ENCODE measurements at regions not wholly inside any gene's neighbourhood (a gene's known extent, or its start where the extent isn't known, plus 50 kb on each side); places are given as distances from the start of the nearest gene placed in this dataset.

DNA sequence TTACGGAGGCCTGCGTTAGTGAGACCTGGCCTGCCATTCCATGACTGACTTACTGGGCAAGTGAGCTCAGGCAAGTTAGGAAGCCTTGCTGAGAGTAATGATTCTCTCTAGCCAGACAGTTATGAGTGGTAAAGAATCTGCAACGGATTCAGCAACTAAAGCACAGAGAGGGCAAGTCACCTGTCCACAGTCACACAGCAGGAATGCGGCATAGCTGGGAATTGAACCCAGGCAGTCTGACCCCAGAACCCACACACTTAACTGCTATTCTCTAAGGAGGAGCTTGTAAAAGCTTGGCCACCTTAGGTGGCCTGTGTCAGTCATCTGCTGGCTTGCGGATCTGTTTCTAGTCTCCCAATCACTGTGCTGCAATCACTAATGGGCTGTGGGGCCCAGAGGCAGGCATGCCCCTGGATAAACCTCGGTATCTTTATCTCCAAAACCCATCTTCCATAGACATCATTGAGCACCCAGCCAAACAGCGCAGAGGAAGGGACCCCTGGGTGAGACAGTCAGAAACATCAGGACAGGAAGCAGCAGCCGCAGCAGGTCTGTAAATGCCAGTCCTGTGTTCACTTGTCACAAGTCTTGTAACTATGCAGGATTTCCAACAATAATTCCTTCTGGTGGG lies 215.9 kb upstream of the KCNG1 start:
- Histone ChIP-seq H3K36me3 (ENCODE audit: control insufficient read depth in 2 of 2, insufficient read depth in 2 of 2, low read length in 2 of 2) (no peaks in the 10 kb centered on the region), H3K4me3 (ENCODE audit: low read length in 2 of 2) (no peak overlapping the region), H3K9ac (ENCODE audit: low read length in 2 of 2) (no peak overlapping the region), H3K9me3 (ENCODE audit: control insufficient read depth in 2 of 2, low read length in 2 of 2) (peaks cover 7 to 12% of the 10 kb centered on the region in 2 donors), H3K4me1 (ENCODE audit: control insufficient read depth, insufficient read depth, low read length) (peaks cover 8% of the 10 kb centered on the region), H3K27ac (ENCODE audit: low read length) (no peak overlapping the region), H3K27me3 (ENCODE audit: control insufficient read depth in 1 of 2, insufficient read depth in 2 of 2, low read length in 2 of 2) (no peaks in the 10 kb centered on the region)

DNA sequence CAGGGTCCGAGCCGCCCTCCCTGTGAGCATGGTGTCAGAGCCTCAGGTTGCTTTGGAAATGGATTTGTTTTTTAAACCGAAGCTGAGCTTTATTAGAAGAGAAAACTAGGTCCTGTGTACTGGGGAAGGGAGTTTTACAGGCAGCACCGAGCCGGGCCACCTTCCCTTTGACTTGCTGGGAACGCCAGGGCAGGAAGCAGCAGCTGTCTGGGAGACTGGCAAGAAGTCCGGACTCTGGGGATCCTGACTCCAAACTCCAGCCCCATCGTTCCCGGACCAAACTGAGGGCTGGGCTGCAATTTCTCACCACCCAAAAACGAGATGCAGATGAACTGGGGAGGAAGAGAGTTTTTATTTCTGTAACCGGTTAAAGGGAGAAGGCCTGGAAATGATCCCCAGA lies 214.9 kb upstream of the KCNG1 start:
- H3K27ac ChIP-seq (ENCODE audit: low read length), result no peak overlapping the region
- peaks cover 7 to 9% of the 10 kb centered on the region in 2 donors for H3K9me3 ChIP-seq (ENCODE audit: control insufficient read depth in 2 of 2, low read length in 2 of 2)
- no peak overlapping the region for H3K4me3 ChIP-seq (ENCODE audit: low read length in 2 of 2)
- H3K36me3 ChIP-seq (ENCODE audit: control insufficient read depth in 2 of 2, insufficient read depth in 2 of 2, low read length in 2 of 2), result no peaks in the 10 kb centered on the region
- H3K9ac ChIP-seq (ENCODE audit: low read length in 2 of 2), result no peak overlapping the region
- no peaks in the 10 kb centered on the region for H3K27me3 ChIP-seq (ENCODE audit: control insufficient read depth in 1 of 2, insufficient read depth in 2 of 2, low read length in 2 of 2)
- H3K4me1 ChIP-seq (ENCODE audit: control insufficient read depth, insufficient read depth, low read length), result peaks cover 8% of the 10 kb centered on the region

DNA sequence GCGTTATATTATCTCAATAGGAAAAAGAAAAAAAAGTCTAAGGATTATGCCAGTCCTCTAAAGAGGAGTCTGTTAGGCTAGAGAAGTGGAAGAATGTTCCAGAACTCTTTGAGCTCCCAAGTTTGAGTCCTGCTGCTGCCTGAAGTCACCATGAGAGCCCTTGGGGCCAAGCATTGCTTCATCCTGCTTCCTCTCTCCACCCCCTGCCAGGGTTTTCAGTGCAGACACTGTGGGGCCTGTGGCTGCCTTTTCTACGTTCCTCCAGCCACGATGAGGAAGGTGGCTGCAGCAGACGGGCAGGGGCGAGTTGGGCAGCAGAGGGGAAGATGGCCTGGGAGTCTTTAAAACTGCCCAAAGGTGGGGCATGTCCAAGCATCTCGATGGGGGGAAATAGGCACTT lies 214.4 kb upstream of the KCNG1 start:
- Histone ChIP-seq H3K4me3 (ENCODE audit: low read length in 2 of 2) (no peak overlapping the region), H3K9me3 (ENCODE audit: control insufficient read depth in 2 of 2, low read length in 2 of 2) (peaks cover 6 to 7% of the 10 kb centered on the region in 2 donors), H3K9ac (ENCODE audit: low read length in 2 of 2) (no peak overlapping the region), H3K4me1 (ENCODE audit: control insufficient read depth, insufficient read depth, low read length) (peaks cover 8% of the 10 kb centered on the region), H3K27ac (ENCODE audit: low read length) (peak overlapping the region; percentile 24), H3K27me3 (ENCODE audit: control insufficient read depth in 1 of 2, insufficient read depth in 2 of 2, low read length in 2 of 2) (no peaks in the 10 kb centered on the region), H3K36me3 (ENCODE audit: control insufficient read depth in 2 of 2, insufficient read depth in 2 of 2, low read length in 2 of 2) (no peaks in the 10 kb centered on the region)

DNA sequence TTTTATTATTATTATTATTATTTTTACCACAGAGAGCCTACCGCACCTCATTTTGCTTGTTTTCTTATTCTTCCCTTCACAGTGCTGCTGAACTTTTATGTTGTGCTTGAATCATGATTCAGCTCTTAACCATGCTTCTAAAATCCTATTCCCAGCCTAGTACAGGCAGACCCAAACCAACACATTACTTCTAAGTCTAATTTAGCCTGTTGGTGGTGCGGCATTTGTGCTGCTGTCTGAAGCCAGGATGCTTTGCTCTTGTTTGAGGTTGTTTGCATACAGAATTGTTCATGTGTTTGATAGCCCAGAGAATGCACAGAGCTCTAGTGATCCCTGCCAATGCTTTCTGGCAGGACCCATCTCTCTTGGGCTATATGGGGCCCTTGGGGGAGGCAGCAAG lies 213.5 kb upstream of the KCNG1 start:
- Histone ChIP-seq H3K4me1 (ENCODE audit: control insufficient read depth, insufficient read depth, low read length) (peaks cover 8% of the 10 kb centered on the region), H3K27ac (ENCODE audit: low read length) (peak overlapping the region; percentile 24), H3K9me3 (ENCODE audit: control insufficient read depth in 2 of 2, low read length in 2 of 2) (peaks cover 0 to 3% of the 10 kb centered on the region in 2 donors), H3K36me3 (ENCODE audit: control insufficient read depth in 2 of 2, insufficient read depth in 2 of 2, low read length in 2 of 2) (no peaks in the 10 kb centered on the region), H3K4me3 (ENCODE audit: low read length in 2 of 2) (no peak overlapping the region), H3K9ac (ENCODE audit: low read length in 2 of 2) (no peak overlapping the region), H3K27me3 (ENCODE audit: control insufficient read depth in 1 of 2, insufficient read depth in 2 of 2, low read length in 2 of 2) (no peaks in the 10 kb centered on the region)

DNA sequence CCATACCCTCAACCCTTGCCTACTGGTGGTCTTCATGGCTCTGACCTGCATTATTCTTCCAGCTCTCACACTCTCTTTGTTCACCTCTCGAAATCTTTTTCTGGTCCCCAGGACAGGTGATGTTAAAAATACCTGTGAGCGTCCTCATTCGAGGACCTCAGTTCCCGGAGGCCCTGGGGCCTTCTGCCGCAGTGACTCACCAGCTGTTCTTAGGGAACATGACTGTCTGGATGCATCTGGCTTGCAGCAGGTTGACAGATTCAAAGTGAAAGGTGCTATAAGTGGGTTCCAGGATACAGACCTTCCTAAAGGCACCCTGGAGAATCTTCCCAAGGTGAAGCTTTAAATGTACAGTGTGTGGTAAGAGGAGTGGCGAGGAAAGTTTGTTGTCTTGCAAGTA lies 210.4 kb upstream of the KCNG1 start:
- no peaks in the 10 kb centered on the region for H3K27me3 ChIP-seq (ENCODE audit: control insufficient read depth in 1 of 2, insufficient read depth in 2 of 2, low read length in 2 of 2)
- H3K36me3 ChIP-seq (ENCODE audit: control insufficient read depth in 2 of 2, insufficient read depth in 2 of 2, low read length in 2 of 2), result no peaks in the 10 kb centered on the region

DNA sequence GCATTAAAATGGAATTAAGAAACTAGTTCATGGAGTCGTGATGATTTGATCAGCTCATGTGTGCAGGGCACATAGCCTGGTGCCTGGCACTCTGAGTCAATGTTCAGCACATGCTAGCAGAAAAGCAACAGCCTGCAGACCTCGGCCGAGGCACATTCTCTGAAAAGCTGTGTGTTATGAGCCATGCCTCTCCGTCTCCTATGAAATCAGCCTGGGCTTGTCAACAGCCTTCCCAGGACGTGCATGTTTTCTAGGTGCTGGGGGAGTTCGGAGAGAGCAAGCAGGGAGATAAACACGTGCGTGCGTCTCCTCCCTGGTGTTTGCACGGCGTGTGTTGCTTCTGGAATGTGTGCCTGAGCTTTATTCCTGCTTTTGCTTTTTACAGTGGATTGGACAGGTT lies 207.8 kb upstream of the KCNG1 start:
- Histone ChIP-seq H3K27ac (ENCODE audit: low read length) (no peak overlapping the region), H3K9me3 (ENCODE audit: control insufficient read depth in 2 of 2, low read length in 2 of 2) (peaks cover 0 to 3% of the 10 kb centered on the region in 2 donors), H3K27me3 (ENCODE audit: control insufficient read depth in 1 of 2, insufficient read depth in 2 of 2, low read length in 2 of 2) (no peaks in the 10 kb centered on the region), H3K9ac (ENCODE audit: low read length in 2 of 2) (no peak overlapping the region), H3K36me3 (ENCODE audit: control insufficient read depth in 2 of 2, insufficient read depth in 2 of 2, low read length in 2 of 2) (no peaks in the 10 kb centered on the region), H3K4me3 (ENCODE audit: low read length in 2 of 2) (no peak overlapping the region), H3K4me1 (ENCODE audit: control insufficient read depth, insufficient read depth, low read length) (no peaks in the 10 kb centered on the region)

More for the DNA sequence above, 210.4 kb upstream of the KCNG1 start:
- H3K9ac ChIP-seq (ENCODE audit: low read length in 2 of 2), result no peak overlapping the region
- no peak overlapping the region for H3K4me3 ChIP-seq (ENCODE audit: low read length in 2 of 2)
- no peak overlapping the region for H3K27ac ChIP-seq (ENCODE audit: low read length)
- H3K4me1 ChIP-seq (ENCODE audit: control insufficient read depth, insufficient read depth, low read length), result peaks cover 8% of the 10 kb centered on the region
- H3K9me3 ChIP-seq (ENCODE audit: control insufficient read depth in 2 of 2, low read length in 2 of 2), result peaks cover 0 to 3% of the 10 kb centered on the region in 2 donors

DNA sequence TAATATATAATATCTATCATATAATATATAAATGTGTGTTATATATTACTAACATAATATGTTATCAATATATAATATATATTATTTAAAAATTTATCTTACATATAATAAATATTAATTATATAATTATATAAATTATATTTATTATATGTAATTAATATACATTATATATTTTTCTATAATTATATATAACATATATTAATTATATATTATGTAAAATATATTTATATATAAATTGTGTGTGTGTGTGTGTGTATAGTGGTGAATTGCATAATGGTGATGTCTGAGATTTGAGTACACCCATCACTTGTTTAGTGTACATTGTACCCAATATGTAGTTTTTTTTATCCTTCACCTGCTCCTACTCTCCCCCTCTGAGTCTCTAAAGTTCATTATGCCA lies 205.9 kb upstream of the KCNG1 start:
- Histone ChIP-seq H3K9me3 (ENCODE audit: control insufficient read depth in 2 of 2, low read length in 2 of 2) (peaks cover 0 to 3% of the 10 kb centered on the region in 2 donors), H3K27ac (ENCODE audit: low read length) (no peak overlapping the region), H3K36me3 (ENCODE audit: control insufficient read depth in 2 of 2, insufficient read depth in 2 of 2, low read length in 2 of 2) (no peaks in the 10 kb centered on the region), H3K4me3 (ENCODE audit: low read length in 2 of 2) (no peak overlapping the region), H3K9ac (ENCODE audit: low read length in 2 of 2) (no peak overlapping the region), H3K27me3 (ENCODE audit: control insufficient read depth in 1 of 2, insufficient read depth in 2 of 2, low read length in 2 of 2) (no peaks in the 10 kb centered on the region), H3K4me1 (ENCODE audit: control insufficient read depth, insufficient read depth, low read length) (no peaks in the 10 kb centered on the region)

DNA sequence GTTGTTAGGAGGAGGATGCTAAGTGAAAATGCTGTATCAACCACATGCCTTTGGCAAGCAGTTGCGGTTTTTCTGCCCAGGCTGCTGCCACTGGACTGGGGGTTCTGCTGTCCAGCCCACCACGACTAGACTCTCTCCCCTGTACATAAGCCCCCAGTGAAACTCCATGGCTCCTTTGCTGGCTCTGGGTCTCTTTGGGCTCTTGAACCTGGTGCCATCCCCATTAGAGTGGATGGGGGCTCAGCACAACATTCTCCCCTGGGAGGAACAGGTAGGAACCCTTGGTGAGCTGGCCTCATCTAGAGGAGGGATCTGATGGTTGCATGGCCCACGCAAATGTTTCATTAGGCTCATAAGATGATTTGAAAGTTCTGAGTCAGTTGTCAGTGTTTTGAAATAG lies 204.8 kb upstream of the KCNG1 start:
- no peaks in the 10 kb centered on the region for H3K27me3 ChIP-seq (ENCODE audit: control insufficient read depth in 1 of 2, insufficient read depth in 2 of 2, low read length in 2 of 2)
- H3K9me3 ChIP-seq (ENCODE audit: control insufficient read depth in 2 of 2, low read length in 2 of 2), result peaks cover 0 to 3% of the 10 kb centered on the region in 2 donors
- no peak overlapping the region for H3K9ac ChIP-seq (ENCODE audit: low read length in 2 of 2)
- H3K4me1 ChIP-seq (ENCODE audit: control insufficient read depth, insufficient read depth, low read length), result no peaks in the 10 kb centered on the region
- H3K4me3 ChIP-seq (ENCODE audit: low read length in 2 of 2), result no peak overlapping the region
- H3K36me3 ChIP-seq (ENCODE audit: control insufficient read depth in 2 of 2, insufficient read depth in 2 of 2, low read length in 2 of 2), result no peaks in the 10 kb centered on the region
- no peak overlapping the region for H3K27ac ChIP-seq (ENCODE audit: low read length)

DNA sequence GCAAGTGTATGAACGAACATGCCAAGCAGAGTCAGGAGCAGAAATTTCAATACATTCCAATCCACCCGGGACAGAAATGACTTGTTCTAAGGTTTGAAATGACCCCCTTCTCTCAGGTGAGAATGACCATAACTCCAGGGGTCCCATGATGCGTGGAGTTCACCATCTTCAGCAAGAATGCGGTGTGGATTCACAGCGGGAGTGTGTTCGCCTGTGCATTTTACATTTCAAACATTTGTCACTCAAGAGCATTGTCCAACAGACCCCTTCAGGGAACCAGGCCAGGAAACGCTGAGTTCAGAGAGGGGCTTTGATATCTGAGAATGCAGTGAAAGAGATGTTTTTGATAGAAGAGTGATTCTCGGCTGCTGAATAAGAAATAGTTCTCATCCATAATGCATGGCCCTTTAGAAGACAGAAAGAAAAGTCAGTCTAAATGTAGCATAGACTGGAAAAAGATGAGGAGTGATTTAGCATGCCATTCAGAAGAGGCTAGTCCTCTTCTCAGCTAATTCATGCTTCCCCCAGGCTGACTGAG lies 200.3 kb upstream of the KCNG1 start:
- H3K27me3 ChIP-seq (ENCODE audit: control insufficient read depth in 1 of 2, insufficient read depth in 2 of 2, low read length in 2 of 2), result peaks cover 0 to 14% of the 10 kb centered on the region in 2 donors
- H3K4me3 ChIP-seq (ENCODE audit: low read length in 2 of 2), result no peak overlapping the region
- no peaks in the 10 kb centered on the region for H3K36me3 ChIP-seq (ENCODE audit: control insufficient read depth in 2 of 2, insufficient read depth in 2 of 2, low read length in 2 of 2)
- no peak overlapping the region for H3K27ac ChIP-seq (ENCODE audit: low read length)
- peaks cover 0 to 3% of the 10 kb centered on the region in 2 donors for H3K9me3 ChIP-seq (ENCODE audit: control insufficient read depth in 2 of 2, low read length in 2 of 2)
- no peak overlapping the region for H3K9ac ChIP-seq (ENCODE audit: low read length in 2 of 2)
- no peaks in the 10 kb centered on the region for H3K4me1 ChIP-seq (ENCODE audit: control insufficient read depth, insufficient read depth, low read length)

DNA sequence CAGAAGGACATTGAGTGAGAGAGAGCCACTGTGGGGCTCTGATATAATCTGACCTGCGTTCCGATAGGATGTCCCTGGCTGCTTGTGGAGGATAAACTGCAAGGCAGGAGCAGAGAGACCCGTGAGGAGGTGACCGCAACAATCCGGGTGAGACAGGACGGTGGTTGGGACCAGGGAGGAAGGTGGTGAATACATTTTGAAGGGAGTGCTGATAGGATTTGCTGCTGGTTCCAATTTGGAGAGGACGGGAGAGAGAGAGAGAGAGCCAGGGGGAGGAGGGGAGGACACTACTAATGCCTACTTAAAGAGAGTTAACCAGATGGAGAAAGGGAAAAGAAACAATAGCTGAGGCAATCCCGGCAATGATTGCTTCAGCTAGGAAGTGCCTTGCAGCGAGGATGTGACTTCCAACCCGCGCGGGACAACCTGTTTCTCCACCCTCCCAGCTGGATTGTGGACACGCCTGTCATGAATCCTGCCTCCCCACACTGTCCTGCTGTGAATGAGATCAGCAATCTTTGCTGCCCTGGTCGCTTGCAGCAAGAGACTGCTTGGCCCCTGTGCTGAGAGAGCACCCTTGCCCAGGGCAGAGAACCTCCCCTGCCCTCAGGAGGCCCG lies 199.0 kb upstream of the KCNG1 start:
- H3K4me3 ChIP-seq (ENCODE audit: low read length in 2 of 2), result no peak overlapping the region
- no peaks in the 10 kb centered on the region for H3K4me1 ChIP-seq (ENCODE audit: control insufficient read depth, insufficient read depth, low read length)
- H3K9ac ChIP-seq (ENCODE audit: low read length in 2 of 2), result no peak overlapping the region
- peaks cover 0 to 3% of the 10 kb centered on the region in 2 donors for H3K9me3 ChIP-seq (ENCODE audit: control insufficient read depth in 2 of 2, low read length in 2 of 2)
- no peak overlapping the region for H3K27ac ChIP-seq (ENCODE audit: low read length)
- H3K27me3 ChIP-seq (ENCODE audit: control insufficient read depth in 1 of 2, insufficient read depth in 2 of 2, low read length in 2 of 2), result peaks cover 0 to 14% of the 10 kb centered on the region in 2 donors
- H3K36me3 ChIP-seq (ENCODE audit: control insufficient read depth in 2 of 2, insufficient read depth in 2 of 2, low read length in 2 of 2), result no peaks in the 10 kb centered on the region

DNA sequence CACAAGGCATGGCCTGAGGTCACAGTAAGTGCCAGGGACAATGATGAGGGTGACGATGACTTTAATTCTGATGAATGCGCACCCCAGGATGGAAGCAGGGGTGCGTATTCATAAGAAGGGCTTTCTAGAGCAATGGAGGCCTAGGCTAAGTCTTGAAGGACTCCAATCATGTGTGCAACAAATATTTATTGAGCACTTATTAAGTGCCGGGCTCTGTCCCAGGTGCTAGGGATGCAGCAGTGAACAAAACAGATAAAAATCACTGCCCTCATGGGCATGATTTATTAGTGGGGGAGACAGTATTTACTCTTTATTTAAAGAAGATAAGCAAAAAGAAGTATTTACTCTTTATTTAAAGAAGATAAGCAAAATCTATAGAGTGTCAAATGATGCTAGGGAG lies 198.2 kb upstream of the KCNG1 start:
- peaks cover 0 to 14% of the 10 kb centered on the region in 2 donors for H3K27me3 ChIP-seq (ENCODE audit: control insufficient read depth in 1 of 2, insufficient read depth in 2 of 2, low read length in 2 of 2)

More for the DNA sequence above, 198.2 kb upstream of the KCNG1 start:
- Histone ChIP-seq H3K27ac (ENCODE audit: low read length) (no peak overlapping the region), H3K9ac (ENCODE audit: low read length in 2 of 2) (no peak overlapping the region), H3K4me3 (ENCODE audit: low read length in 2 of 2) (no peak overlapping the region), H3K4me1 (ENCODE audit: control insufficient read depth, insufficient read depth, low read length) (no peaks in the 10 kb centered on the region), H3K36me3 (ENCODE audit: control insufficient read depth in 2 of 2, insufficient read depth in 2 of 2, low read length in 2 of 2) (no peaks in the 10 kb centered on the region), H3K9me3 (ENCODE audit: control insufficient read depth in 2 of 2, low read length in 2 of 2) (peaks cover 0 to 3% of the 10 kb centered on the region in 2 donors)

Measured in stomach smooth muscle (tissue), 2 donors.